ENCODE measurements at regions not wholly inside any gene's neighbourhood (a gene's known extent, or its start where the extent isn't known, plus 50 kb on each side); places are given as distances from the start of the nearest gene placed in this dataset.

DNA sequence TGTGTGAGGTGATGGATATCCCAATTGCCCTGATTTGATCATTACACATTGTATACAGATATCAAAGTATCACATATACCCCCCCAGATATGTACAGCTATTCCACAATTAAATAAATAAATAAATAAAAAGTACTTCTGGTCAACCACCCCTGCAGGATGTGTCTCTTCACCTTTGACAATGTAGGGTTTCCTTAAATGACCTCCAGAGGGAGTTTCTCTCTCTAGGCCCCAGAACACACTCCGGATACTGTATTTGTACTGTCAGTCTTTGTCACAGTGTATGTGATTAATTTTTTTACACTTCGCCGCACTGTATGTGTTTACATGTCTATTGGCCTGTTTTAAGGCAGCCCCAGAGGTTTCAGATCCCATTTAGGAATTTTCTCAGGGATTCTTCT lies 123.6 kb downstream of the ADCYAP1R1 start:
- no peak for DNase-seq (ENCODE audit: low spot score)

- DNase-seq (ENCODE audit: low spot score): no peak
Observed at GRCh38 chr7:31171984-31172383, 119.9 kb downstream of the ADCYAP1R1 start.

- no peak for DNase-seq (ENCODE audit: low spot score)
Observed at GRCh38 chr7:31171216-31171785, 119.2 kb downstream of the ADCYAP1R1 start.

All from globus pallidus (tissue), 1 donor.